Stimulated activated CD8-positive, alpha-beta memory T cell treated with anti-CD3 and anti-CD28 coated beads, Interleukin-4, amount 100 ng/mL, for 24 hours (primary cell): ENCODE measurements at regions not wholly inside any gene's neighbourhood (a gene's known extent, or its start where the extent isn't known, plus 50 kb on each side); places are given as distances from the start of the nearest gene placed in this dataset.
"Not testable (repeated sequence)": the region's sequence is repeated elsewhere in the genome, so short reads cannot be mapped to it uniquely, and the experiment has no call there.

Source experiments
- DNase-seq: peaks from one replicate; pipeline ENCODE4 v3.0.0-alpha.2; 2020; ENCODE audit warnings: low read depth

DNA sequence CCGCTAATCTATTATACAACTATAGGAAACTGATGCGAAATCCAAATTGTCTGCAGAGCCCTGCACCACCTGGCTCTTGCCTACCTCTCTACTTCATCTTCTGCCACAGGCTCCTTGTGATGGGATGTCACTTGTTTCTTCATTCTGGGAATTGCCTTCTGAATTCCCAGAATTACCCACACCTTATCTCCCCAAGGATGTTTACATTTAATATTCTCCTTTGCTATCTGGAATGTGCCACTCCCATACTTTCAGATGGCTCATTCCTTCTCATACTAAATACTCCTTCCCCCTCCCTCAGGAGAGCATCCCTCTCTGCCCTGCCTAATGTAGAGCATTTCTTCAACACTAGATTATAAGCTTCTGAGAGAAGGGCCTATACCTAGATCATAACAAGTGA, 573.1 kb downstream of the GALC start:
- no peak for DNase-seq

DNA sequence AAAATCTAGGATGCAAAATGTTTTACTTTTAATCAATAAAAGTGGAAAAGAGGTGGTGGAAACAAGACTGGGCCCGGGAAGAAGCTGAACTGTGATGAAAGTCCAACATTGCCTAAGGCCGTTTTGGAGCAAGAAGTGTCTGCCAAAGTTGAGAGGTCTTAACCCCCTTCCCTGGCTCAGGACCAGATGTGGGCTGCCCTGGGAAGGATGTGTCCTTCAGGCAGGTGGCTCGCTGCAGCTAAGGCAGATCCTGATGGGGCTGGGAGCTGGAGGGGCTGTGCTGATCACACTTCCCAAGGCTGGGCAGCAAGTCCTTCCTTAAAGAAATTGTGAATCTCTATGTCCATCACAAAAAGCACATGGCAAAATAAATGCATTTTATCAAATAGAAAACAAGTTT, 581.6 kb downstream of the GALC start:
- no peak for DNase-seq

- no peak for DNase-seq
These were observed 583.6 kb downstream of the GALC start for GRCh38 chr14:87409393-87409792.

- DNase-seq: no peak
These were observed 585.6 kb downstream of the GALC start for GRCh38 chr14:87407344-87407743.

GRCh38 chr14:87405563-87405962, 587.4 kb downstream of the GALC start:
- no peak for DNase-seq

- no peak for DNase-seq
These were observed 595.5 kb downstream of the GALC start for GRCh38 chr14:87397499-87397898.

GRCh38 chr14:87391066-87391465, 601.9 kb downstream of the GALC start:
- no peak for DNase-seq

DNA sequence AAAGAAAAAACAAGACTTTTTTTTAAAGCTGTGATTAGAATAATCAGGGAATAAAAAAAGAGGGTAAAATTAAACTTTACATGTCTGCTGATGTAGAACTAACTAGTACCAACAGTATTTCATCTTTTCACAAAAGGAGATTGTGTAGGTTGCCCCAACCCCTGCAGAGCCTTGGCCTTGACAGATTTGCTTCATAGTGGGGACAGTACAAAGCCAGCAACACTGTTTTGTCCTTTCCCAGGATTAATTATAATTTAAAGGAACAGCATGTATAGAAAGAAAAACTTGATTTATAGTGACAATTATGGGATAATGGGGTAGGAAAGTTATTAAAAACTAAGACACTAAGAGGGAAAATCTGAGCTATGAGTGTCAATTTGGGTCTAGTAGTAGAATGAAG, 604.0 kb downstream of the GALC start:
- no peak for DNase-seq

GRCh38 chr14:87387806-87388205, 605.2 kb downstream of the GALC start:
- no peak for DNase-seq

GRCh38 chr14:87386524-87386923, 606.5 kb downstream of the GALC start:
- no peak for DNase-seq

GRCh38 chr14:87380054-87380453, 612.9 kb downstream of the GALC start:
- no peak for DNase-seq

DNA sequence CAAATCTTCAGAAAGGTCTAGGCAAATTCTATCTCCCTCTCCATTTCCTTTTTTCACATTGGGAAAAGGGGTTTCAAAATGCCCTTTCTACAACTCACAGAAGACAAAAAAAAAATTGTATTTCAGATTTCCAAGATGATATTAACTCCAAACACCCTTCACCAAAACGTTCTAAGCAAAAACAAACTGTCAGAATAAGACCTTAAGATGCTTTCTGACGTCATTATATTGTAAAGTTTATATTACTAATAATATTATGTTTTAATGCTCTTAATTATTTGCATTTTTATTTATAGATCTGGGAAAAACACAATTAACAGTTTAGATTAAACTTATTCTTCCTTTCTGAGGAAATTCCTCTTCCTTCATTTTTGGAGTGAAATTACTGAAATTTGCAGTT, 624.2 kb downstream of the GALC start:
- no peak for DNase-seq

DNA sequence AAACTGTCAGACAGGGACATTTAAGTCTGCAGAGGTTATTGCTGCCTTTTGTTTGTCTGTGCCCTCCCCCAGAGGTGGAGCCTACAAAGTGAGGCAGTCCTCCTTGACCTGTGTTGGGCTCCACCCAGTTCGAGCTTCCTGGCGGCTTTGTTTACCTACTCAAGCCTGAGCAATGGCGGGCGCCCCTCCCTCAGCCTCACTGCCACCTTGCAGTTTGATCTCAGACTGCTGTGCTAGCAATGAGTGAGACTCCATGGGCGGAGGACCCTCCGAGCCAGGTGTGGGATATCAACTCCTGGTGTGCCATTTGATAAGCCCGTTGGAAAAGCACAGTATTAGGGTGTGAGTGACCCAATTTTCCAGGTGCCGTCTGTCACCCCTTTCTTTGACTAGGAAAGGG, 632.7 kb downstream of the GALC start:
- not testable (repeated sequence) for DNase-seq

- no peak for DNase-seq
These were observed 642.0 kb downstream of the GALC start for GRCh38 chr14:87351007-87351406.

DNA sequence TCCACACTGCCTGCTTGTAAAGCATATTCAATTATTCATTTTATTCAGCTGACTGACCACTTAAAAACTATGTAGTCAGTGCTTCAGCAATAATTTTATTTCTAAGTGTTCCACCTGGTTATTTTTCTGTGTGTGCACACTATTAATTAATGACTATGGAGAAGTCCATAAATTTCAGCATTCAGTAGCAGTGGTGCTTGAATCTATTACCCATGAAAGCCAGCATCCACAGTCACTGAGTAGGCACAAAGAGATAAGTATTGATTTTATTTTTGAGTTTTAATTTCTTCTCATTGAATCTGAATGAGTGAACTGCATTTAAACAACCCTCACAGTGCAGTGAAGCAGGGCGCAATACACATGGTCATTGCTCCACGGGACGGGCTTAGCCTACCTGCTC, 643.1 kb downstream of the GALC start:
- no peak for DNase-seq

- no peak for DNase-seq
These were observed 649.3 kb downstream of the GALC start for GRCh38 chr14:87343652-87344051.

DNA sequence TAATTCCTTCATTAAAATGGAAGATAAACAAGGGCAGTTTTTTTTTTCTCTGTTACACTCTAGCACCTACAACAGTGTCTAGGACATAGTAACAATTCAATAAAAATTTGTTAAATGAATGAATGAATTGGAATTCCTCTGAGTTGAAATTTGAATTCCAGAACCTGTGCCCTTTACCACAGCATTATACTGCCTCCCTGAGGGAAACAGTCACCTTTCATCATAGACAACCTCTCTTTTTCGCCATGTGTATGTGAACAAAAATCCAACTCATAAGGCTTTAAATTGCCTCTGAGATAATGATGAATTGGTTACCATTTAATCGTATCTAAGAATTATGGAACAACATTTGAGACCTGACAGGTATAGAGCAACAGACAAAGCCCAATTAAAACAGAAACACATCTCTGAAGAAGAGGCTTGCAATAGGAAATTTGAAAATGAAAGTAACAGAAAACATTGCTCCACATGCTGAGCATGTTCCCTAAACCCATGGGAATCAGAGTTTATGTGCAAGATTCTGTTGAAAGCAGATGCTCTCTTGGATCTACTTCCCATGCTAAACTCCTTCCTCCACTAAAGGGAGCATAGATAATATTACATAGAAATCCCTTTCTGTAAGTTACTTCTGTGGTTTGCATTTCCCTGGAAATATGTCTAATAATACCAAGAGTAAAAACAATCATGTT, 657.8 kb downstream of the GALC start:
- DNase-seq: no peak

DNA sequence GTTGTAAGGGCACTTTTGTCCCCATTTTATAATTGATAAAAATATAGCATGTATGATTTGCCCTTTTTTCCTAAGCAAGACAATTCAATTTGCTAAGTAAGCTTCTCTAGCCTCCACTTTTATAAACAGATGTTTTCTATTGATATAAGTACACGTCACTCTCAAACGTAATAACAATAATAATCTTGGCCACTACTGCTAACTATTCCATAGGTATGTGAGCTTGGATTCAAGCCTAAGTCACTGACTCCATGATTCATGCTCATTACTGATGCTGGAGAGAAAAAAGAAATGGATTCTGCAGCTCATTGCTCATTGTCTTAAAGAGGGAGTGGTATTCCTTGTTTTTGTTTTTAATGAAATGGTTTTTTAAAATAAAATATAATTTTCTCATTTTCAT, 661.0 kb downstream of the GALC start:
- no peak for DNase-seq

- DNase-seq: no peak
These were observed 667.2 kb downstream of the GALC start for GRCh38 chr14:87325741-87326140.

DNA sequence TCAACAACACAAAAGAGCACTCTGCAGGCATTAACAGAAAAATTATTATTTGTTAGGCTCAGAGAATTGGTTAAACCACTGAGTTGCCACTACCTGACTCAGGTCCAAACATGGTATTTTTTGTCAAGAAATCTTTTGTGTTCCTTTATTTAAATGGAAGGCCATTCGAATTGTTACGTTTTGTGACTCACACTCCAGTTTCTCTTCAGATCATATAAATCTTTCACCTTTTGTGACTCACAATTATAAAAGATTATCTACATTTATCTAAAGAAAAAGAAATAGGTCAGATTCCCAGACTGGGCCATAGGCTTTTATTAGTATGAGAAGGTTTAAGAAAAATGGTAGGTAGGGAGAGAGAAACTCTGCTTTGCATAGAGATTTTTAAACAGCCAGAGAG, 669.8 kb downstream of the GALC start:
- no peak for DNase-seq

DNA sequence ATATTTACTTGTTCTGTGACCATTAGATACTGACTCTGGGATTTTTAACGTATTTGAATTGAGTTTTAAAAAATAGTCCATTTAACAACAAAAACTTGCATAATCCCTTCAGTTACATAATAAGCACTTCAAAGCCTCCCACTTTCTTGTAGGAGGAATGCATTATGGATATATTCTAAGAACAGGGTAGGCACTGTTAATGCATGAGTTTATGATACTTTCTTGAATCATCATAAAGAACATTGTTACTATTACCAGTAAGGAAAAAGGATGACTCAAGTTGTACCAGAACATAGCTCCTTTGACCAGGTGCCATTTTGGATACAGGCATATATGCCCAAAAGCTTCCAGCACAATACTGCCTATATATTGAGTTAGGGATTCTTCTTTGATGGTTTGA, 671.4 kb downstream of the GALC start:
- DNase-seq: no peak

DNA sequence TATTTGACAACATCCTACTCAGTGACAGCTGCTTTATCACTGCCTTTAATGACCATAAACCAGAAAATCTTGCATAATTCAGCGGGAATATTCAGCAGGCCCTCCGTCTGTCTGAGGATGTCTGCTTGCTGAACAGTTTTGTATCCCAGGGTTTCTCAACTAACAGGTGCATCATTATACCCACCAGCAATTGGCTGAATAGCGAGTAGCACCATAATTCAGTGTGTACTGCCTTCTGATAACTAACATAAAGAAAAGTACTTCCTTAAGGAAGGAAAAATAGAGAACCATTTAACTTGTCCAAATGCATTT, 680.1 kb downstream of the GALC start:
- no peak for DNase-seq

- DNase-seq: no peak
These were observed 680.7 kb downstream of the GALC start for GRCh38 chr14:87312169-87312893.

GRCh38 chr14:87309557-87309956, 683.4 kb downstream of the GALC start:
- DNase-seq: no peak
